ENCODE measurements at regions not wholly inside any gene's neighbourhood (a gene's known extent, or its start where the extent isn't known, plus 50 kb on each side); places are given as distances from the start of the nearest gene placed in this dataset.

DNA sequence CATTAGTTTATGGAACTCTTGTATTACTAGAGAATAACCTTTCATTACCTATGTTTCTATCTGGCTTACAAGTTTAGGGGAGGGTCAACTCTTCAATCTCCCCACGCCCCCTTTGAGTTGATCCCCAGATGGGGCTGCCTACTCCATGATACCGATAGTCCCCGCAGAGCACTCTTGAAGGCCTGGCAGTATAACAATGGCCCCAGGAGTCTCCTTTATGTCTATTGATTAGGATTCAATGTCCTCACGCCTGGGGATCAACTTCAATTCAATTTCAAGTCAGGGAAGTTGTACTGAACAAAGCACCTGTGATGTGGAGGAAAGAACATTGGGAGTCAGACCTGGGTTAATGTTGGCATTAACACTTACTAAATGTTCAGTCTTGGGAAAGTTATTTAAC, 520.2 kb downstream of the METTL15 start:
- no peak for DNase-seq

- DNase-seq, result no peak
Observed at GRCh38 chr11:28627690-28628255, 519.6 kb downstream of the METTL15 start.

- no peak for DNase-seq
Observed at GRCh38 chr11:28625532-28625931, 517.3 kb downstream of the METTL15 start.

DNA sequence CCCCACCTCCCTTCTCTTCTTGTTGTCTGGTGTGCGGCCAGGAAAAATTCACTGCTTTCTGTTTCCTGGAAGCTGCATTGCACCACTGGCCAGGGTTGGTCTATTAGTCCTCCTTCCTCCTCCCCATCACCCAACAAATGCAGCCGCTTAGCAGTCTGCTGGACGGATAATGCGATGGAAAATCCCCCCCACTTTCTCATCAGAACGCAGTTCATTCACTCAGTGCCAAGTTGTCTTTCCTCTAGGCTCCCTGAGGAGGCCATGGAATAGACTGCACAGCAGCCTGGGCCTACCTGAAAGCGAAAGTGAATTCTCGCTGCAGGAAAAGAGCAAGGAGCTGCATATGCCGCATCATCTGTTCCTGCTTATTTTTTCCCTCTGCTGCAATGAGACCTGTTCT, 513.6 kb downstream of the METTL15 start:
- peak in 1 of 51 donors; percentile 12 for DNase-seq

GRCh38 chr11:28619846-28620540, 511.8 kb downstream of the METTL15 start:
- DNase-seq, result no peak

GRCh38 chr11:28618416-28618815, 510.2 kb downstream of the METTL15 start:
- no peak for DNase-seq

- DNase-seq, result no peak
Observed at GRCh38 chr11:28616160-28616965, 508.2 kb downstream of the METTL15 start.

DNA sequence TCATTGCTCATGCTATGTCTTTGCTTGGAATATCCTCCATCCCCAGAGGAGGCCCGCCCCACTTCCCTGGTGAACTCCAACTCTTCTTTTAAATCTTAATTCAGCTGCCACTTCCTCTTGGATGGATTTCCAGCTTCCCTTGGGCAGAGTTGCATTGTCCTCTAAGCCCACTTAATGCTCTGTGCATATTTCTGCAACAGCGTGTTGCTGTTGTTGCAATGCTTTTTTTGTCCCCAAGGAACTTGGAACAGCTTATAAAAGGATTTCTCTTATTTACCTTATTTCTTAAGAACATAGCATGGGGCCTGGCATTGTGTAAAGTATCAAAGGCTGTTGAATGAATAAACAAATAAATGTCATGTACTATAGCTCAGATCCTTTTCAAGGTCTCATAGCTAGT, 507.4 kb downstream of the METTL15 start:
- no peak for DNase-seq

DNA sequence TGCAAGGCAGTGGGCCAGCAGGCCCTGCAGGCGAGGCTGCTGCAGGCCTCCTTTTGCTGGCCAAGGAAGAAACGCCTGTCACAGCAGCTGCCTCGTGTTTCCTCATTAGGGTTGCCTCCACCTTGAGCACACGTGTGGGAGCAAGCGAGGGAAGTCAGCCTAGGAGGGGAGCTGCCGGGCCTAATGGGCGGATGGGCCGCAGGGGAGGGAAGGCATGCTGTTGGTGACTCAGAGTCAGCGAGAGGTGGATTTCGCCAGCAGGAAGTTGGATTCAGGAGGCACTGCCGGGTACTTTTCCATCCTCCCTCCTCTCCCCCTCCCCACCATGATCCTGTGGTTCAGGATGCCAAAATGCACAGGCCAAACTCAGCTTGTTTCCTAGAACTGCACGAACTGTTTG, 498.7 kb downstream of the METTL15 start:
- no peak for DNase-seq

- DNase-seq, result no peak
Observed at GRCh38 chr11:28599656-28600055, 491.5 kb downstream of the METTL15 start.

GRCh38 chr11:28598531-28598930, 490.3 kb downstream of the METTL15 start:
- DNase-seq, result no peak

DNA sequence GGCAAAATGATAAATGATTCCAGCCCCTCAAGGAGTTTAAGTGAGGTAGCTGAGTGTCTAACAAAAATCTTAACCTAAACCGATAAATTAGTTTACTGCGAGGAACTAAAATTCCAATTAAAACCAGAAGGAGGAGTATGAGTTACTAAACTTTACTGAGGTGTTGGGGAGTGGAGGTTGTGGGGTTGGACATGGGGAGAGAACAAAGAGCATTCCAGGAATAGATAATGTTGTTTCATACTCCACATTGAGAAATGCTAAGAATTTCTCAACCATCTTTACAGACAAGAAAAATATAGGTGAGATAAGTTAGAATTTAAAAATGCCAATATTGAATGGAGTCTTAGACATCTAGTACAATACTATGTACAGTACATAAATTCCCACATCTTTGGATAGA, 488.6 kb downstream of the METTL15 start:
- DNase-seq, result no peak

DNA sequence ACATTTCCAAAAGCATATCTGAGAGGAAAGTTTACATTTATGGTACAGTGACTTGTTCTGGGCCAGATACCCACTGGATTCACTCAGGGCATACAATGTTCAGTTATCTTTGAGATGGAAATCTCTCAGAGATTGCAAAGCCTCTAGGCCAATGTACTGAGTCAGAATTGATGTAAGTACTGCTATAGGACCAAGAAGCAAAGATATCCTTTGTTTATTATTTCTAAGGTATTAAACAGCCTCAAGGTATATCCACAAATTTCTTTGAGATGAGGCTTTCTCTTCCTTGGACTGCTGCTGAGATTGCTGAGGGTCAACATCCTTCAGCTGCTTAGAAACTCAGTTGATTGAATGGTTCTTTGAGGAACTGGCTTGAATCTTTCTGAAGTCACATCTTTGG, 484.0 kb downstream of the METTL15 start:
- no peak for DNase-seq

DNA sequence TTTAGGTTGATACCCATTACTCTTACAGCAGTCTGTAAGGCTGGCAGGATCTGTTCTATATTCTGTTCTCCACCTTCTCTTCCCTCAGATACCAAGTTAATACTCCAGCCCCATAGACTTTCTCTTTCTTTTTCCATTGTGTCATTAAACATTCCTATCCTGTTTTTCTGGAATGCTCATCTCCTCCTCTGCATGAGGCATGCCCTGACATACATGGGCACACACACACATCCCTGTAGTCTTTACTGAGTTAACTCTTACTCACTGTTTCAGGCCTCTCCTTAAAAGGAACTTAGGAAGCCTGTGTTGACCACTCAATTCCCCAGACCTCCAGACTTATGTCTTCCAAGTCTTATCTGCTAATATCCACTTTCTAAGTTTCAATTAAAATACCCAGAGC, 476.8 kb downstream of the METTL15 start:
- DNase-seq, result no peak

DNA sequence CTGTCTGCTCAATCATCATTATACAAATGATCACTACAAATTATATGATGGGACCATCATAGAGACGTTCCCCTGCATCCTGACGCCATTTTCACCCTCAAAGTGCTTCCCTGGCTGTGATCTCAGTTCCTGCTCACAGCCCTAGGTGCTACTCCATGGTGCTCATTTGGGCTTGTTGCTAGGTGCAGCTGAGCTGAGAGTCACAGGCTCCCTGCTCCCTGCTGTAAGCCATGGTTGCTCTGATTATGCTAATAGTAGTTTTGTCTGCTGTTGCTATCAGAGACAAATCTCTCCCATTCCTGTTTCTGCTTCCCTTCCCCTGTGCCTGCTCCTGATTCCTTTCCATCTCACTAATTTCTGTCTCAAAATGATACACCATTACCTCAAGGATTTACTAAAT, 474.3 kb downstream of the METTL15 start:
- DNase-seq, result peak in 1 of 51 donors; percentile 2

DNA sequence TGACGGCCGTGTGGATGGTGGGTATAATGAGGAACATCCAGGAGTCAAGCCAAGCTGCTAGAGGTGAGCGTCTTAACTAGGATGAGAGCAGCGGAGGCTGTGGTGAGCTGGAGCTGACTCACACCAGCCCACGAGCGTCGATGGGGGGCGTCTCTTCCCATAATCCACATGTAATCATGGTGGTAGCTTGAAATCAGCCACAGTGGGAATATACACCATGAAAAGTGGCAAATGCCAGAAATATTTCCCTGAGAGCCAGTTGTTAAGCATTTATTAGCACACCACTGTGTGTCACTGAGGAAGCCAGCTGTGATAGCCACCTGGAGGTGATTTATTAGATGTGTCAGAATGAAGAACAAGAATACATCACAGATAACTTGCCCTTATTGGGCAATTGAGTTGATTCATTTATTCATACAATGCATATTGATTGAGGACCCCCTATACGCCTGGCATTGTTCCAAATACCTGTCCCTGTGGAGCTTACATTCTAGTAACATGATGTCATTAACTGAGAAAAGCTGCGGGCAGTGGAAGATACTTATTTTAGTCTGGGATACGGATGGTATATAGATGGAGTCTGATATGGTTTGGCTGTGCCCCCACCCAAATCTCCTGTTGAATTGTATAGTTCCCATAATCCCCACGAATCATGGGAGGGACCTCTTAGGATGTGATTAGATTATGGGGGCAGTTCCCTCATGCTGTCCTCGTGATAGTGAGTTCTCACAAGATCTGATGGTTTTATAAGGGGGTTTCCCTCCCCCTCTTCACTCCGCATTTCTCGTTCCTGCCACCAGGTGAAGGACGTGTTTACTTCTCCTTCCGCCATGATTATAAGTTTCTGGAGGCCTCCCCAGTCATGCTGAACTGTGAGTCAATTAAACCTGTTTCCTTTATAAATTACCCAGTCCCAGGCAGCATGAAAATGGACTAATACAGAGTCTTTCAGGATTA, 473.4 kb downstream of the METTL15 start:
- peak in 1 of 51 donors; percentile 6 for DNase-seq

GRCh38 chr11:28571371-28571770, 463.2 kb downstream of the METTL15 start:
- no peak for DNase-seq

- no peak for DNase-seq
Observed at GRCh38 chr11:28569106-28569505, 460.9 kb downstream of the METTL15 start.

DNA sequence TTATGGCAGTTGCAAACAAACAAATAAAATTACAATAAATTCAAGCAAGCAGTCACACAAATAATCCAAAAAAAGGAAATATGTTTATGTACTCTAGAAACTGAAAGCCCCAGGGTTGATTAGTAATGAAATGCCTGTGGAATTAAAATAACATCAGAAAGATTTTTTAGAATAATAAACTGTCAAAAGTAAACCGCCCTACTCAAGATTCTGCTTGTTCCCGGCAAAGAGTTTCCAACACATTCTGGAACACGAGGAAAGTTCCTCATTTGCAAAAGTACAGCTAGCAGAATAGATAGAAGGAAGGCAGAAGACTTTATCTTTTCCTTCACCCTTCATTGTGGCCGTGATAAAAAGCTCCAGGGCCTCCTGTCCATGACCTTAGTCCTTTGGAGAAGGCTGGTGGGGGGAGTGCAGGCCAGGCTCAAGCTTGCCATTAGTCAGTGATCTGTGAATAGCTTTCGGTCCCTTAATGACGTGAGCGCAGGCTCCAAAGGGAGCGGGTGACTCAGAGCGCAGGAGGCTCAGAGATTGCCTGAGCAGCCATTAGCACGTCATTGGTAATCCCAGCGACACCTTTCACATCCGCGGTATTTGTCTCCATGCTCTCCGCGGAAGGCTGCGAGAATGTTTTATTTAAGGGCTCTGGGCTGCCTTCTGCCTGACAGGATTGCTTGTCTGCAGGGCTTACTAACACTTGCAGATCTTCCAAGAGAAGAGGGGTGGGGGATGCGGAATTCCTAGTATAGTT, 458.3 kb downstream of the METTL15 start:
- DNase-seq, result peak in 32 of 51 donors; percentile 1 to 56 (median 18)

DNA sequence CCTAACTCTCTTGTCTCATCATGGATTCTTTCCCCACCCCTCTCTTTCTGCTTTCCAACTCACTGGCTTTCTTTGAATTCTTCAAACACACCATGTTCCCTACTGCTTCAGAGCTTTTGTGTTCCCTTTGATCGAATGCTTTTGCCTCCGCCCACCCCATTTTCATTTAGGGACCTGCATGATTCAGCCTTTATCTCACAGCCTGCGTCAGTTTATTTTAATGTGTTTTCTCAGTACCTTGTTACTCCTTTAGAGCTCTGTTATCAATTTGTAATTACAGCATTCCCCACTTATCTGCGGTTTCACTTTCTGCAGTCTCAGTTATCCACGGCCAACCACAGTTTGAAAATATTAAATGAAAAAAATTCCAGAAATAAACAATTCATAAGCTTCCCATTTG, 451.3 kb downstream of the METTL15 start:
- peak in 2 of 51 donors; percentile 1 to 19 for DNase-seq

GRCh38 chr11:28547321-28547741, 439.1 kb downstream of the METTL15 start:
- DNase-seq, result peak in 1 of 51 donors; percentile 37
